ENCODE measurements at regions not wholly inside any gene's neighbourhood (a gene's known extent, or its start where the extent isn't known, plus 50 kb on each side); places are given as distances from the start of the nearest gene placed in this dataset.

- WGBS, 3 donors = 67 to 78% (median 74%) methylated on average over 3 of the region's 3 CpGs
- TF ChIP-seq, protein P1, sequence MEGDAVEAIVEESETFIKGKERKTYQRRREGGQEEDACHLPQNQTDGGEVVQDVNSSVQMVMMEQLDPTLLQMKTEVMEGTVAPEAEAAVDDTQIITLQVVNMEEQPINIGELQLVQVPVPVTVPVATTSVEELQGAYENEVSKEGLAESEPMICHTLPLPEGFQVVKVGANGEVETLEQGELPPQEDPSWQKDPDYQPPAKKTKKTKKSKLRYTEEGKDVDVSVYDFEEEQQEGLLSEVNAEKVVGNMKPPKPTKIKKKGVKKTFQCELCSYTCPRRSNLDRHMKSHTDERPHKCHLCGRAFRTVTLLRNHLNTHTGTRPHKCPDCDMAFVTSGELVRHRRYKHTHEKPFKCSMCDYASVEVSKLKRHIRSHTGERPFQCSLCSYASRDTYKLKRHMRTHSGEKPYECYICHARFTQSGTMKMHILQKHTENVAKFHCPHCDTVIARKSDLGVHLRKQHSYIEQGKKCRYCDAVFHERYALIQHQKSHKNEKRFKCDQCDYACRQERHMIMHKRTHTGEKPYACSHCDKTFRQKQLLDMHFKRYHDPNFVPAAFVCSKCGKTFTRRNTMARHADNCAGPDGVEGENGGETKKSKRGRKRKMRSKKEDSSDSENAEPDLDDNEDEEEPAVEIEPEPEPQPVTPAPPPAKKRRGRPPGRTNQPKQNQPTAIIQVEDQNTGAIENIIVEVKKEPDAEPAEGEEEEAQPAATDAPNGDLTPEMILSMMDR (IDR thresholded peaks at IDR 0.05) = no peak
- TF ChIP-seq EP300 (IDR thresholded peaks at IDR 0.05) (no peak), POLR2A (IDR thresholded peaks at IDR 0.05) (no peak)
- no peaks in the 10 kb centered on the region for H3K27me3 ChIP-seq
- no peaks in the 10 kb centered on the region for H3K36me3 ChIP-seq
- intact Hi-C loops (cut with DNase I) = no loop called here
- H3K4me3 ChIP-seq = no peak overlapping the region
- no peak overlapping the region for H3K27ac ChIP-seq
- no peak for DNase-seq
- no peaks in the 10 kb centered on the region for H3K9me3 ChIP-seq
- H3K4me1 ChIP-seq (ENCODE audit: insufficient read depth) = no peaks in the 10 kb centered on the region
Observed at GRCh38 chr13:79830945-79831344, 350.0 kb downstream of the NDFIP2 start.

DNA sequence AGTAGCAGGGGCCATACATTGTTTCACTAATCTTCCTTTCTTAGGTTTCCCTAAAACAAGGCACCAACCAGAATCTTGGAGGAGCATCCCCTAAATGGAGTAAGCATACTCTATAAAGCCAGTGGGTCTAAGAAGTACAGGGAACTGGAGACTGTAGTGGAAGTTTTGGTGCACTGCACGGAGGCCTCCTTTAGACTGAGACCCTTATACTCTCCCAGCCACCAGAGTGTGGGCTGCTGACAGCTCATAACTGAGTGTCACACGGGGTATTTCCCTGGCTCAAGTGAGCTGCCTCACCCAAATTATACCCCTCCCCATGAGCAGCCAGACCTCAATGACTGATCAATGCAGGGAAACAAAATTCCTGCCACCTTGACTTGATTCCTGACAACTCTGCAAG, 349.5 kb downstream of the NDFIP2 start:
- intact Hi-C loops (cut with DNase I) = no loop called here
- H3K27ac ChIP-seq = no peak overlapping the region
- H3K27me3 ChIP-seq = no peaks in the 10 kb centered on the region
- H3K9me3 ChIP-seq = no peaks in the 10 kb centered on the region
- no peaks in the 10 kb centered on the region for H3K36me3 ChIP-seq
- DNase-seq = no peak
- WGBS, 3 donors = 82 to 100% (median 82%) methylated on average over 2 of the region's 2 CpGs
- TF ChIP-seq, protein P1 (IDR thresholded peaks at IDR 0.05) = no peak
- no peaks in the 10 kb centered on the region for H3K4me1 ChIP-seq (ENCODE audit: insufficient read depth)
- H3K4me3 ChIP-seq = no peak overlapping the region

GRCh38 chr13:79829880-79830279, 348.9 kb downstream of the NDFIP2 start:
- 77 to 81% (median 78%) methylated on average over 2 of the region's 2 CpGs for WGBS, 3 donors
- H3K9me3 ChIP-seq = no peaks in the 10 kb centered on the region
- TF ChIP-seq POLR2A (IDR thresholded peaks at IDR 0.05) (no peak), EP300 (IDR thresholded peaks at IDR 0.05) (no peak)
- TF ChIP-seq, protein P1 (IDR thresholded peaks at IDR 0.05) = no peak

GRCh38 chr13:79825959-79826358, 345.0 kb downstream of the NDFIP2 start:
- Histone ChIP-seq H3K4me1 (ENCODE audit: insufficient read depth) (no peaks in the 10 kb centered on the region), H3K27me3 (no peaks in the 10 kb centered on the region), H3K4me3 (no peak overlapping the region), H3K27ac (no peak overlapping the region), H3K9me3 (no peaks in the 10 kb centered on the region), H3K36me3 (no peaks in the 10 kb centered on the region)
- no peak for DNase-seq
- TF ChIP-seq POLR2A (IDR thresholded peaks at IDR 0.05) = no peak
- TF ChIP-seq, protein P1 (IDR thresholded peaks at IDR 0.05) = no peak
- TF ChIP-seq EP300 (IDR thresholded peaks at IDR 0.05) = no peak
- intact Hi-C loops (cut with DNase I) = no loop called here

More at GRCh38 chr13:79829880-79830279, 348.9 kb downstream of the NDFIP2 start:
- H3K36me3 ChIP-seq = no peaks in the 10 kb centered on the region
- H3K27me3 ChIP-seq = no peaks in the 10 kb centered on the region
- no peak overlapping the region for H3K27ac ChIP-seq
- H3K4me3 ChIP-seq = no peak overlapping the region
- no peak for DNase-seq
- intact Hi-C loops (cut with DNase I) = no loop called here
- no peaks in the 10 kb centered on the region for H3K4me1 ChIP-seq (ENCODE audit: insufficient read depth)

GRCh38 chr13:79815041-79815440, 334.1 kb downstream of the NDFIP2 start:
- WGBS, 3 donors = 96 to 100% (median 98%) methylated on average over 1 of the region's 1 CpG
- Histone ChIP-seq H3K4me3 (no peak overlapping the region), H3K4me1 (ENCODE audit: insufficient read depth) (no peaks in the 10 kb centered on the region), H3K27me3 (no peaks in the 10 kb centered on the region), H3K36me3 (no peaks in the 10 kb centered on the region), H3K27ac (no peak overlapping the region), H3K9me3 (no peaks in the 10 kb centered on the region)
- no peak for TF ChIP-seq EP300 (IDR thresholded peaks at IDR 0.05)
- TF ChIP-seq, protein P1 (IDR thresholded peaks at IDR 0.05) = no peak
- TF ChIP-seq POLR2A (IDR thresholded peaks at IDR 0.05) = no peak
- no peak for DNase-seq
- intact Hi-C loops (cut with DNase I) = no loop called here

All from ovary (tissue), 7 donors.